Suprapubic skin (tissue), 4 donors: ENCODE measurements at regions not wholly inside any gene's neighbourhood (a gene's known extent, or its start where the extent isn't known, plus 50 kb on each side); places are given as distances from the start of the nearest gene placed in this dataset.

Experiments used
- DNase-seq, 2 donors: peaks; one replicate each; pipeline ENCODE4 v3.0.0-alpha.2; 2019; ENCODE audit warnings: low spot score in 2 of 2
- H3K27ac ChIP-seq: fragments of 200-600 bp; sonication (generic); one replicate; pipeline ENCODE4 v1.5.1; 2019
- H3K27me3 ChIP-seq: fragments of 200-600 bp; sonication (generic); one replicate; pipeline ENCODE4 v1.5.1; 2019
- H3K36me3 ChIP-seq: fragments of 200-600 bp; sonication (generic); one replicate; pipeline ENCODE4 v1.5.1; 2019
- H3K4me1 ChIP-seq: fragments of 200-600 bp; sonication (generic); one replicate; pipeline ENCODE4 v1.5.1; 2019
- H3K4me3 ChIP-seq: fragments of 200-600 bp; sonication (generic); one replicate; pipeline ENCODE4 v1.5.1; 2019; ENCODE audit warnings: mild to moderate bottlenecking
- H3K9me3 ChIP-seq: fragments of 200-600 bp; sonication (generic); one replicate; pipeline ENCODE4 v1.5.1; 2019
- EP300 ChIP-seq: sonication (generic); formaldehyde crosslinking; IDR thresholded peaks from one replicate; pipeline ENCODE4 v1.6.1; 2017; ENCODE audit warnings: antibody characterized with exemption
- POLR2A ChIP-seq, 2 donors: fragments of 450-650 bp; IDR thresholded peaks; one replicate each; pipeline ENCODE4 v1.6.1; 2017; ENCODE audit warnings: antibody characterized with exemption in 2 of 2, mild to moderate bottlenecking in 2 of 2, moderate library complexity in 2 of 2
- POLR2AphosphoS5 ChIP-seq, 3 donors: sonication (generic); formaldehyde crosslinking; IDR thresholded peaks; one replicate each; pipeline ENCODE4 v1.6.1; 2017; ENCODE audit warnings: antibody characterized with exemption in 3 of 3
- whole genome bisulfite sequencing: methylation state at CpG from one replicate; pipeline ENCODE4 v1.1.5; 2018; 5-methylcytosine and 5-hydroxymethylcytosine counted together
- TF ChIP-seq, protein P1 (sequence below), 2 donors: fragments of 200-600 bp in 1 of 2; fragments of 450-650 bp in 1 of 2; sonication (generic) in 1 of 2; IDR thresholded peaks; one replicate each; pipeline ENCODE4 v1.5.1; 2016 to 2019; ENCODE audit warnings: antibody characterized with exemption in 2 of 2, mild to moderate bottlenecking in 1 of 2, moderate library complexity in 1 of 2

DNA sequence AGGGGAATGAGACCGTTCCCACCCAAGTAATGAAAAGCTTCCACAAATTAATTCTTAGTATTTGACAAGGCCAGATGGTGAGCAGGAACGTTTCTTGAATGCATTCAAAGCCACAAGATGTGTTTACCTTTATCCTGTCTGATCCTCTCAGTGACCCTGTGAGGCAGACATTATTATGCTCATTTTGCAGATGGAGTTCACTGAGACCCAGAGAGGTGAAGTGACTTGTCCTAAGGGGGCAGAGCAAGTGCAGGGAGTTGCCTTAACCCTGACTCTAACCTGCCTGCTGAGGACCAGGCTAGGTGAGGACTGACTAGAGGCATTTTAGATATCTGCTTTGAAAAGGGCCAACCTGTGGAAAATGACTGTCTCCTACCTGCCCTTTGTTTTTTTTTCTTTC lies 156.7 kb downstream of the HAPSTR1 start:
- Histone ChIP-seq H3K9me3 (no peaks in the 10 kb centered on the region), H3K27ac (no peak overlapping the region), H3K4me3 (no peak overlapping the region), H3K27me3 (no peaks in the 10 kb centered on the region), H3K4me1 (no peaks in the 10 kb centered on the region), H3K36me3 (no peaks in the 10 kb centered on the region)
- no peak for TF ChIP-seq POLR2AphosphoS5 (IDR thresholded peaks at IDR 0.05)
- no peak for TF ChIP-seq EP300
- TF ChIP-seq, protein P1, sequence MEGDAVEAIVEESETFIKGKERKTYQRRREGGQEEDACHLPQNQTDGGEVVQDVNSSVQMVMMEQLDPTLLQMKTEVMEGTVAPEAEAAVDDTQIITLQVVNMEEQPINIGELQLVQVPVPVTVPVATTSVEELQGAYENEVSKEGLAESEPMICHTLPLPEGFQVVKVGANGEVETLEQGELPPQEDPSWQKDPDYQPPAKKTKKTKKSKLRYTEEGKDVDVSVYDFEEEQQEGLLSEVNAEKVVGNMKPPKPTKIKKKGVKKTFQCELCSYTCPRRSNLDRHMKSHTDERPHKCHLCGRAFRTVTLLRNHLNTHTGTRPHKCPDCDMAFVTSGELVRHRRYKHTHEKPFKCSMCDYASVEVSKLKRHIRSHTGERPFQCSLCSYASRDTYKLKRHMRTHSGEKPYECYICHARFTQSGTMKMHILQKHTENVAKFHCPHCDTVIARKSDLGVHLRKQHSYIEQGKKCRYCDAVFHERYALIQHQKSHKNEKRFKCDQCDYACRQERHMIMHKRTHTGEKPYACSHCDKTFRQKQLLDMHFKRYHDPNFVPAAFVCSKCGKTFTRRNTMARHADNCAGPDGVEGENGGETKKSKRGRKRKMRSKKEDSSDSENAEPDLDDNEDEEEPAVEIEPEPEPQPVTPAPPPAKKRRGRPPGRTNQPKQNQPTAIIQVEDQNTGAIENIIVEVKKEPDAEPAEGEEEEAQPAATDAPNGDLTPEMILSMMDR (IDR thresholded peaks at IDR 0.05), result no peak
- no peak for TF ChIP-seq POLR2A (IDR thresholded peaks at IDR 0.05)
- WGBS, result 29% methylated on average over 2 of the region's 2 CpGs
- DNase-seq, result no peak

DNA sequence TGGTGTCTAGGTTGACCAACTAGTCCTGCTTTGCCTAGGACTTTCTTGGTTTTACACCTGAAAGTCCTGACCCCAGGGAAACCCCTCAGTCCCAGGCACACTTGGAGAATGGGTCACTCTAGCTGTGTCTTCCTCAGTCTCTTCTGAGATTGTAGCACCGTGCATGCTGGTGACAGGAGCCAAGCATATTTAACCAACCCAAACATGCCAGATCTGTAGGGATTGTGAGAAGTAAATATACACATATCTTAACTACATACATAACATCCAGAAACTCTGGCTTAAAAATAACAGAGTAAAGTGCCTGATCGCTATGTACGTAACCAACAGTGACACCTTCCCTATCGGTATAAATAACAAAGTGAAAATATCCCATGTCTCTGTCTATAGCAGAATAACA lies 158.1 kb downstream of the HAPSTR1 start:
- Histone ChIP-seq H3K27me3 (peaks cover 3% of the 10 kb centered on the region), H3K36me3 (no peaks in the 10 kb centered on the region), H3K4me3 (no peak overlapping the region), H3K4me1 (no peaks in the 10 kb centered on the region), H3K9me3 (no peaks in the 10 kb centered on the region), H3K27ac (no peak overlapping the region)
- TF ChIP-seq, protein P1 (IDR thresholded peaks at IDR 0.05), result no peak
- WGBS, result 85% methylated on average over 4 of the region's 4 CpGs
- DNase-seq, result no peak

DNA sequence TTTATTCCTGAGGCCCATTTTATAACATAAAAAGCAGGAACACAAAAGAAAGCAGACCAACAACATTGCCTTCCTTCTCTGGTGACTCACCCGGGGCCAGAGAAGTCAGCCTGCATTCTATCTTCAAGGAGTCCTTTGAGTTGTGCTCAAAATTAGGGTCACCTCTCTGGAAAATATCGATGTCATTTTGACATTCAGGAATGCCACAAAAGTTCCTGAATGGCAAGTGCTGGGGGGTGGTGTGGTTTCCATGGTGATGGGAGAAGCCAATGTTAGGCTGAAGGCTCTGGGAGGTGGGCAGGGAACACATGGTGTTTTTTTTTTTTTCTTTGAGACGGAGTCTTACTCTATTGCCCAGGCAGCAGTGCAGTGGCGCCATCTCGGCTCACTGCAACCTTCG lies 159.6 kb downstream of the HAPSTR1 start:
- H3K27ac ChIP-seq, result no peak overlapping the region
- H3K4me1 ChIP-seq, result no peaks in the 10 kb centered on the region
- no peaks in the 10 kb centered on the region for H3K9me3 ChIP-seq
- 58% methylated on average over 6 of the region's 6 CpGs for WGBS
- no peak for DNase-seq
- peaks cover 5% of the 10 kb centered on the region for H3K27me3 ChIP-seq
- TF ChIP-seq POLR2AphosphoS5 (IDR thresholded peaks at IDR 0.05), result no peak
- TF ChIP-seq, protein P1 (IDR thresholded peaks at IDR 0.05), result no peak
- TF ChIP-seq EP300, result no peak
- TF ChIP-seq POLR2A (IDR thresholded peaks at IDR 0.05), result no peak
- H3K4me3 ChIP-seq, result no peak overlapping the region
- H3K36me3 ChIP-seq, result no peaks in the 10 kb centered on the region

DNA sequence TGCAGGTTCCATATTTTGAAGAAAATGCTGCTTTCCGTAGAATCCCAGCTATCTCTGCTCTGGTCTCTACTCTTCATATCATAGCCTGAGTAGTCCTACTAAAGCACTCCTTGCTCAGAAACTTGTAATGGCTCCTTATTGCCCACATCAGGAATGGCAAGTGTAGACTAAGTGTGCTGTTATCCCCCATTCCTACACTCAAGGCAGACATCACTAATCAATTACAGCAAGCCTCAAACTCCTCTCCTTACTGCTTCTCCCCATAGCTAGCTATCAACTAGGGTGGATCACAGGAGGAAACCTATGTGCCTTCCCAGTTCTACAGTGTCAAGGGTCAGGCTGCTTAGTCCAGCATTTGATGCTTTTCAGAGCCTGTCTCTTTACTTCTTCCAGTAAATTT lies 163.4 kb downstream of the HAPSTR1 start:
- H3K4me3 ChIP-seq, result no peak overlapping the region
- H3K36me3 ChIP-seq, result no peaks in the 10 kb centered on the region
- TF ChIP-seq EP300 (no peak), POLR2AphosphoS5 (IDR thresholded peaks at IDR 0.05) (no peak)
- TF ChIP-seq, protein P1 (IDR thresholded peaks at IDR 0.05), result no peak
- no peaks in the 10 kb centered on the region for H3K9me3 ChIP-seq
- H3K27ac ChIP-seq, result no peak overlapping the region
- DNase-seq, result no peak
- H3K4me1 ChIP-seq, result no peaks in the 10 kb centered on the region
- WGBS, result 0% methylated on average over 1 of the region's 1 CpG
- peaks cover 5% of the 10 kb centered on the region for H3K27me3 ChIP-seq

DNA sequence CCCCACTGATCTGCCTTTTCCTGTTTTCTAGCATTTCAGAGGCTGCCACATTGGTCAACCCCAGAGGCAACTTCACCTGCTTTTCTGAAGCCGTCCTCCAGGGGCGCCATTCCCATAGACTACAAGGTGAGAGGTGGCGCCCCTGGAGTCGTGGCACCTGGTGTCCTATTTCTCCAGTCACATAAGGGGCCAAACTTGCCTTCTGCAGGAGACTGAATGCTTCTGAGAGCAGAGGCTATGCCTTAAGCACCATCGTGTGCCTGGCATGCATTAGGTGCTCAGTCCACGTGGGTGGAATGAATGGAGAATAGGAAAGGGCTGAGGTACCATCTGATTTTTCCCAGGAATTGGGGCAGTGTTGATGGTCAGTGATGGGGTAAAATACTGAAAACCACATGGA lies 164.8 kb downstream of the HAPSTR1 start:
- TF ChIP-seq POLR2AphosphoS5 (IDR thresholded peaks at IDR 0.05) (no peak), POLR2A (IDR thresholded peaks at IDR 0.05) (no peak), EP300 (no peak)
- TF ChIP-seq, protein P1 (IDR thresholded peaks at IDR 0.05), result peak in 1 of 2 donors; percentile 43
- WGBS, result 32% methylated on average over 6 of the region's 6 CpGs
- H3K9me3 ChIP-seq, result no peaks in the 10 kb centered on the region
- no peaks in the 10 kb centered on the region for H3K36me3 ChIP-seq
- peaks cover 5% of the 10 kb centered on the region for H3K27me3 ChIP-seq
- no peak overlapping the region for H3K4me3 ChIP-seq
- no peaks in the 10 kb centered on the region for H3K4me1 ChIP-seq
- DNase-seq, result no peak
- H3K27ac ChIP-seq, result no peak overlapping the region
